Upper lobe of left lung (tissue), 6 donors: ENCODE measurements at regions not wholly inside any gene's neighbourhood (a gene's known extent, or its start where the extent isn't known, plus 50 kb on each side); places are given as distances from the start of the nearest gene placed in this dataset.

Source experiments
- ATAC-seq, 2 donors: fragments of 200-7000 bp; cut with Tn5 transposase; one replicate each; pipeline ENCODE4 v1.9.1; 2022; ENCODE audit warnings: mild to moderate bottlenecking in 2 of 2, moderate library complexity in 2 of 2; ENCODE audit not compliant: low FRiP score in 2 of 2
- DNase-seq, 2 donors: peaks; one replicate each; pipeline ENCODE4 v3.0.0-alpha.2; 2019 to 2020
- H3K27ac ChIP-seq, 4 donors: fragments of 200-600 bp; sonication (generic); one replicate each; pipeline ENCODE4 v1.5.1; 2016 to 2019
- H3K27me3 ChIP-seq, 4 donors: fragments of 200-600 bp; sonication (generic); one replicate each; pipeline ENCODE4 v1.5.1; 2017 to 2019
- H3K36me3 ChIP-seq, 4 donors: fragments of 200-600 bp; sonication (generic); one replicate each; pipeline ENCODE4 v1.5.1; 2016 to 2019
- H3K4me1 ChIP-seq, 4 donors: fragments of 200-600 bp; sonication (generic); one replicate each; pipeline ENCODE4 v1.5.1; 2018 to 2019
- H3K4me3 ChIP-seq, 4 donors: fragments of 200-600 bp; sonication (generic); one replicate each; pipeline ENCODE4 v1.5.1; 2017 to 2019; ENCODE audit warnings: mild to moderate bottlenecking in 2 of 4, moderate library complexity in 1 of 4
- H3K9me3 ChIP-seq, 4 donors: fragments of 200-600 bp; sonication (generic); one replicate each; pipeline ENCODE4 v1.5.1; 2018 to 2019
- EP300 ChIP-seq, 4 donors: sonication (generic); formaldehyde crosslinking; IDR thresholded peaks; one replicate each; pipeline ENCODE4 v1.5.1; 2017; ENCODE audit warnings: antibody characterized with exemption in 4 of 4, control low read depth in 2 of 4
- POLR2A ChIP-seq, 4 donors: fragments of 450-650 bp; IDR thresholded peaks; one replicate each; pipeline ENCODE4 v1.5.1; 2016 to 2017; ENCODE audit warnings: antibody characterized with exemption in 4 of 4, mild to moderate bottlenecking in 2 of 4
- POLR2AphosphoS5 ChIP-seq, 2 donors: sonication (generic); formaldehyde crosslinking; IDR thresholded peaks; one replicate each; pipeline ENCODE4 v1.5.1; 2017; ENCODE audit warnings: antibody characterized with exemption in 2 of 2
- WGBS, 2 donors: methylation state at CpG; one replicate each; pipeline ENCODE4 v1.1.5; 2017 to 2018; 5-methylcytosine and 5-hydroxymethylcytosine counted together
- TF ChIP-seq, protein P1 (sequence below), 6 experiments: fragments of 450-650 bp in 4 of 6; fragments of 200-600 bp in 2 of 6; sonication (generic) in 2 of 6; IDR thresholded peaks; one replicate each; pipeline ENCODE4 v1.5.1; 2016 to 2019; ENCODE audit warnings: antibody characterized with exemption in 6 of 6
- donor health status: DM: no; HTN: no; CAD: no; lungs with moderate emphysema.
- donor health status: DM: no; HTN: yes; CAD: no; lungs with severe emphysema.

DNA sequence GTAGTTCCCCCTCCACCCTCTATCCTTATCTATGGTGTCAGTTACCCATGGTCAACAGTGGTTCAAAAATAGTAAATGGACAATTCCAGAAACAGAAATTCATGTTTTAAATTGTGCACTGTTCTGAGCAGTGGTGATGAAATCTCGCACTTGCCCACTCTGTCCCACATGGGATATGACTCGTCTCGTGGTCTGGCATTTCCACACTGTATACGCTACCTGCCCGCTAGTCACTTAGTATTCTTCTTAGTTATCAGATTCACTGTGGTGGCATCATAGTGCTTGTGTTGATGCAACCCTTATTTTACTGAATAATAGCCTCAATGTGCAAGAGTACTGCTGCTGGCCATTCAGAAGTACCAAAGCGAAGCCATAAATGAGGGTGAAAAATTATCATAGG lies 507.0 kb downstream of the SNAPC1 start:
- TF ChIP-seq POLR2AphosphoS5 (IDR thresholded peaks at IDR 0.05): no peak
- no peak for TF ChIP-seq POLR2A (IDR thresholded peaks at IDR 0.05)
- TF ChIP-seq, protein P1, sequence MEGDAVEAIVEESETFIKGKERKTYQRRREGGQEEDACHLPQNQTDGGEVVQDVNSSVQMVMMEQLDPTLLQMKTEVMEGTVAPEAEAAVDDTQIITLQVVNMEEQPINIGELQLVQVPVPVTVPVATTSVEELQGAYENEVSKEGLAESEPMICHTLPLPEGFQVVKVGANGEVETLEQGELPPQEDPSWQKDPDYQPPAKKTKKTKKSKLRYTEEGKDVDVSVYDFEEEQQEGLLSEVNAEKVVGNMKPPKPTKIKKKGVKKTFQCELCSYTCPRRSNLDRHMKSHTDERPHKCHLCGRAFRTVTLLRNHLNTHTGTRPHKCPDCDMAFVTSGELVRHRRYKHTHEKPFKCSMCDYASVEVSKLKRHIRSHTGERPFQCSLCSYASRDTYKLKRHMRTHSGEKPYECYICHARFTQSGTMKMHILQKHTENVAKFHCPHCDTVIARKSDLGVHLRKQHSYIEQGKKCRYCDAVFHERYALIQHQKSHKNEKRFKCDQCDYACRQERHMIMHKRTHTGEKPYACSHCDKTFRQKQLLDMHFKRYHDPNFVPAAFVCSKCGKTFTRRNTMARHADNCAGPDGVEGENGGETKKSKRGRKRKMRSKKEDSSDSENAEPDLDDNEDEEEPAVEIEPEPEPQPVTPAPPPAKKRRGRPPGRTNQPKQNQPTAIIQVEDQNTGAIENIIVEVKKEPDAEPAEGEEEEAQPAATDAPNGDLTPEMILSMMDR (IDR thresholded peaks at IDR 0.05): no peak
- TF ChIP-seq EP300 (IDR thresholded peaks at IDR 0.05): no peak
- Histone ChIP-seq H3K27ac (no peak overlapping the region), H3K27me3 (no peaks in the 10 kb centered on the region), H3K36me3 (no peaks in the 10 kb centered on the region), H3K9me3 (no peaks in the 10 kb centered on the region), H3K4me3 (no peak overlapping the region), H3K4me1 (no peaks in the 10 kb centered on the region)
- 84 to 90% methylated on average over 6 of the region's 6 CpGs for WGBS, 2 donors
- ATAC-seq (no peak), DNase-seq (no peak)

DNA sequence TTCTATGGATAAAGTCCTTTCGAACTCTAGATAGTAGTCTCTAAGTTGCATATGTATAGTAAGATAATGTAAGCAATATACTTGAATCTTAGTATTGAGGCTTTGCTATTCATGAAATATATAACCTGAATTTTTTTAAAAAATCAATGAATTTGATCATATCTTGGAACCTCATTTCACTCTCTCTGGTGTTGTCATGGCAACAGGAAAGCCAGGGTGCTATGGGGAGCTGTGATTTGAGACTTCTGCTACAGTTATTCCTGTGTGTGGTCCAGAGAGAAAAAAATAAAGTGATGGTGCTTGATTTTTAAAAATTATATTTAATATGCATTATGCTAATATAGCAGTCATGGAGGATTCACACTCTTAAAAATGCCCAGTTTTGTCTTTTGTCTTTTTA lies 508.0 kb downstream of the SNAPC1 start:
- H3K4me3 ChIP-seq: no peak overlapping the region
- no peaks in the 10 kb centered on the region for H3K4me1 ChIP-seq
- no peak for ATAC-seq
- TF ChIP-seq POLR2A (IDR thresholded peaks at IDR 0.05) (no peak), POLR2AphosphoS5 (IDR thresholded peaks at IDR 0.05) (no peak), EP300 (IDR thresholded peaks at IDR 0.05) (no peak)
- TF ChIP-seq, protein P1 (IDR thresholded peaks at IDR 0.05): no peak
- no peak overlapping the region for H3K27ac ChIP-seq
- no peaks in the 10 kb centered on the region for H3K27me3 ChIP-seq
- H3K36me3 ChIP-seq: no peaks in the 10 kb centered on the region
- DNase-seq: no peak
- 91 to 93% methylated on average over 1 of the region's 1 CpG for WGBS, 2 donors
- H3K9me3 ChIP-seq: no peaks in the 10 kb centered on the region

DNA sequence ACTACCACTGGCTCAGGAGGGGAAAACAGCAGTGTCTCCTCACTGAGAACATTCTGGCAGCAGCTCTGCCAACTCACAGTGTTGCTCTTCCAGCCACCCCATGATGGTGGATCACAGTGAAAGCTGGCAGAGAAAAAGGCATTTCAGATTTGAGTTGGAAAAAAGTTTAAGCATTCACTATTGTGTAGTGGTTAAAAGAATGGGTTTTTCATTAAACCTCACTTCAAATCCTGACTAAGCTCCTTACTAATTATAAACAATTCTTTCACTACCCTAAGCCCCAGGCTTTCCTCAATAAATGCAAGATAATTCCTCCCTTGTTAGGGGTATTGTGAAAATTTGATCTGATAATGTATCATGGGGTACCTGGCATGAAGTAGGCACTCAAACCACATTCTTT lies 518.1 kb downstream of the SNAPC1 start:
- no peaks in the 10 kb centered on the region for H3K36me3 ChIP-seq
- no peak for ATAC-seq
- H3K27me3 ChIP-seq: no peaks in the 10 kb centered on the region
- no peaks in the 10 kb centered on the region for H3K9me3 ChIP-seq
- H3K4me3 ChIP-seq: no peak overlapping the region
- TF ChIP-seq POLR2AphosphoS5 (IDR thresholded peaks at IDR 0.05): no peak
- TF ChIP-seq, protein P1 (IDR thresholded peaks at IDR 0.05): no peak
- no peak for TF ChIP-seq EP300 (IDR thresholded peaks at IDR 0.05)
- no peak for TF ChIP-seq POLR2A (IDR thresholded peaks at IDR 0.05)
- H3K4me1 ChIP-seq: no peaks in the 10 kb centered on the region
- H3K27ac ChIP-seq: no peak overlapping the region
- DNase-seq: no peak

DNA sequence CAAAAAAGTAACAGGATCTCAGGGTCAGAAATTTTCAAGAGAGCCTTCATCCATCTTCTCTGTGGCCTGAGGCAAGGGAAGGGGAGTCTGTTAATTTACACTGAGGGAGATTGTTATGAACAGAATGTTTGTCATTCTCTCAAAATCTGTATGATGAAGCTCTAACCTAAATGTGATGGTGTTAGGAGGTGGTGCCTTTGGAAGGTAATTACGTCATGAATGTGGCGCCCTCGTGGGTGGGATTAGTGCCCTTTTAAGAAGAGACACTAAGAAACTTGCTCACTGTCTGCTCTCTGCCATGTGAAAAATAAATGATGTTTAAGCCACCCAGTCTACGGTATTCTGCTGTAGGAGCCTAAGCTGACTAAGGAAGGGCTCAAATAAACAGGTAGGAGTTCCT lies 521.6 kb downstream of the SNAPC1 start:
- Histone ChIP-seq H3K9me3 (no peaks in the 10 kb centered on the region), H3K4me3 (no peak overlapping the region), H3K27me3 (no peaks in the 10 kb centered on the region), H3K4me1 (no peaks in the 10 kb centered on the region), H3K27ac (no peak overlapping the region), H3K36me3 (no peaks in the 10 kb centered on the region)
- DNase-seq (no peak), ATAC-seq (no peak)
- TF ChIP-seq, protein P1 (IDR thresholded peaks at IDR 0.05): no peak
- no peak for TF ChIP-seq EP300 (IDR thresholded peaks at IDR 0.05)
- 84 to 88% methylated on average over 4 of the region's 4 CpGs for WGBS, 2 donors

DNA sequence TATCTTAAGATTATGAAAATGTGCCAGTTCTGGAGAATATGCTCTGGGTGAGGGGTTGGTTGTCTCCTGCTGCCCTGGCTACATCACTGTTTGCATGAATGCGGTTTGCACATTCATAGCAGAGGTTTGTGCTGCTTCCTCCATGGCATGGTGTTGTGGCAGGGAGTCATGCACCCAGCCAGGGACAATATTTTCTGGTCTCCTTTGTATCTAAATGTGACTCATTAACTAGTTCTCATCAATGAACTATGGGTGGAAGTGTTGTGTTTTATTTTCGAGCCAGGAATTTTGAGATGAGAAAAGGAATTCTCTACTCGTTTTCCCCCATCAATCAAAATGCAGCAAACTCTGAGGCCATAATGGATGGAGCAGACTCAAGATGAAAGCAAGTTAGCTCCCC lies 527.3 kb downstream of the SNAPC1 start:
- Histone ChIP-seq H3K4me1 (no peaks in the 10 kb centered on the region), H3K27ac (no peak overlapping the region), H3K36me3 (no peaks in the 10 kb centered on the region), H3K27me3 (no peaks in the 10 kb centered on the region), H3K9me3 (no peaks in the 10 kb centered on the region), H3K4me3 (no peak overlapping the region)
- DNase-seq (no peak), ATAC-seq (no peak)
- TF ChIP-seq EP300 (IDR thresholded peaks at IDR 0.05): no peak
- TF ChIP-seq, protein P1 (IDR thresholded peaks at IDR 0.05): no peak
- TF ChIP-seq POLR2A (IDR thresholded peaks at IDR 0.05): no peak
- no peak for TF ChIP-seq POLR2AphosphoS5 (IDR thresholded peaks at IDR 0.05)
- WGBS, 2 donors: 57 to 58% methylated on average over 3 of the region's 3 CpGs
